ENCODE measurements at regions not wholly inside any gene's neighbourhood (a gene's known extent, or its start where the extent isn't known, plus 50 kb on each side); places are given as distances from the start of the nearest gene placed in this dataset.

- H3K9me3 ChIP-seq, result no peaks in the 10 kb centered on the region
- H3K27me3 ChIP-seq, result no peaks in the 10 kb centered on the region
- TF ChIP-seq CTCF (IDR thresholded peaks at IDR 0.05 in 4 of 5, conservative IDR thresholded peaks at IDR 0.05 in 1 of 5), result no peak
- TF ChIP-seq POLR2A (IDR thresholded peaks at IDR 0.05), result no peak
- no peaks in the 10 kb centered on the region for H3K4me1 ChIP-seq
- H3K27ac ChIP-seq, result no peak overlapping the region
- in situ Hi-C loops (cut with MboI; ENCODE audit: low sequenced_read_pairs in 4 of 4) (loop anchor here in 1 of 4 donors (25.0 kb wide), 1 partner anchor 390 kb away; no protein-coding TSS in a partner anchor), intact Hi-C loops (cut with DNase I; ENCODE audit: low total_unique reads) (no loop called here)
- H3K36me3 ChIP-seq, result no peaks in the 10 kb centered on the region
- DNase-seq (peak in 1 of 2 donors; percentile 19), ATAC-seq (no peak)
- H3K4me3 ChIP-seq, result no peak overlapping the region
Measured at GRCh38 chr18:11251891-11252270, 102.5 kb upstream of the PIEZO2 start.

DNA sequence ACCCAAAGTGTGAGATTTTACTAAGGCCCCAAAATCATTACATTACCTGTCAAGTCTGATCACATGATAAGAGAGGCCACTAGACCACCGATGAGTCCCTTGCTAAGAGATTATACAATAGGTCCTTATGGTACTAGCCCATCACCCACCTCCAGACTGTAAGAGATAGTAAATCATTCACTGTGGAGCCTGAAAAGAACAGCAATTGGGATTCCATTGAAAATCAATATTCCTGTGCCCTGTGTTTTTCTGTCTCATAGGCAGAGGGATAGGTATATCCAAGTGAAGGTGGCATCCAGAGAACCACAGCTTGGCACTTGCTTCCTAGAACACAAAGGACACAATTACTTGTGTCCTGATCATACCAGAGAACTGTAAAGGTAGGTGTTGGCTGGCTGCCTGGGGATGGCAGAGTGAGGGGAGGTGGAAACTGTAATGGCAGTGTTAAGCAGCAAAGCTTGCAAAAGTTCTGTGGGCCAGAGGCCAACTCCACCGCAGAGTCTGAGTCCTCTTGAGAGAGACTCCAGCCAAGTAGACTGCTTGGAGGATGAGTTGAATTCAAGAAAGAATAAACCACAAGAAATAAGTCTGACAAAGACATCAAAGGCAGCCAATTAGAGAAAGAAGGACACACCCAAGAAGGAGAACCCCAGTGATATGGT is 102.0 kb upstream of the PIEZO2 start:
- Histone ChIP-seq H3K27me3 (no peaks in the 10 kb centered on the region), H3K36me3 (no peaks in the 10 kb centered on the region), H3K4me3 (no peak overlapping the region), H3K9me3 (no peaks in the 10 kb centered on the region), H3K27ac (no peak overlapping the region), H3K4me1 (no peaks in the 10 kb centered on the region)
- DNase-seq (no peak), ATAC-seq (no peak)
- in situ Hi-C loops (cut with MboI; ENCODE audit: low sequenced_read_pairs in 4 of 4), result loop anchor here in 1 of 4 donors (25.0 kb wide), 1 partner anchor 389 kb away; no protein-coding TSS in a partner anchor
- intact Hi-C loops (cut with DNase I; ENCODE audit: low total_unique reads), result no loop called here
- no peak for TF ChIP-seq POLR2A (IDR thresholded peaks at IDR 0.05)
- no peak for TF ChIP-seq CTCF (IDR thresholded peaks at IDR 0.05 in 4 of 5, conservative IDR thresholded peaks at IDR 0.05 in 1 of 5)

GRCh38 chr18:11249391-11249790 is 100.0 kb upstream of the PIEZO2 start:
- Histone ChIP-seq H3K36me3 (no peaks in the 10 kb centered on the region), H3K27ac (no peak overlapping the region), H3K27me3 (no peaks in the 10 kb centered on the region), H3K4me3 (no peak overlapping the region), H3K4me1 (no peaks in the 10 kb centered on the region), H3K9me3 (no peaks in the 10 kb centered on the region)
- ATAC-seq, result no peak
- intact Hi-C loops (cut with DNase I; ENCODE audit: low total_unique reads), result no loop called here
- no peak for DNase-seq
- in situ Hi-C loops (cut with MboI; ENCODE audit: low sequenced_read_pairs in 4 of 4), result no loop called here
- TF ChIP-seq CTCF (IDR thresholded peaks at IDR 0.05 in 4 of 5, conservative IDR thresholded peaks at IDR 0.05 in 1 of 5), result no peak
- TF ChIP-seq POLR2A (IDR thresholded peaks at IDR 0.05), result no peak

DNA sequence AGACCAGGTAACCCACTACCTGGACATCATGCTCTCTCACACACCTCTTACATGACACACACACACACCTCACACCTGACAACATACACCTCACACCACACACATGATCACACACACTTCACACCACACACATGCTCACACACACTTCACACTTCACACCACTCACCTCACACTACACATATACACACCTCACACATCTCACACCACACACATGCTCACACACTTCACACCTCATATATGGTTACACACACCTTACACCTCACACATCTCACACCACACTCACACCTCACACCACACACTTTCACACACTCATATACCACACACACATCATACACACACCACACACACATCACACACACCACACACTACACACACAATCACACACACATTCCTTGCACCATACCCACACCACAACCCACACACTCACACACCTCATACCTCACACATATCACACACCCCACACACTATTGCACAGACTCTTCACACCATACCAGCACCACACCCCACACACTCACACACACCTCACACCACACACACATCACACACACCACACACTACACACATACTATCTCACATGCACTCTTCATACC is 98.1 kb upstream of the PIEZO2 start:
- no peaks in the 10 kb centered on the region for H3K27me3 ChIP-seq
- no peak overlapping the region for H3K4me3 ChIP-seq
- no peaks in the 10 kb centered on the region for H3K36me3 ChIP-seq
- no peak overlapping the region for H3K27ac ChIP-seq
- no peaks in the 10 kb centered on the region for H3K9me3 ChIP-seq
- no peak for TF ChIP-seq CTCF (IDR thresholded peaks at IDR 0.05 in 4 of 5, conservative IDR thresholded peaks at IDR 0.05 in 1 of 5)
- TF ChIP-seq POLR2A (IDR thresholded peaks at IDR 0.05), result no peak
- DNase-seq (no peak), ATAC-seq (no peak)
- H3K4me1 ChIP-seq, result no peaks in the 10 kb centered on the region
- in situ Hi-C loops (cut with MboI; ENCODE audit: low sequenced_read_pairs in 4 of 4), result no loop called here
- intact Hi-C loops (cut with DNase I; ENCODE audit: low total_unique reads), result no loop called here

All from gastrocnemius medialis (tissue), 4 donors.